CD4-positive, alpha-beta T cell treated with Interleukin-15 for 1 hour (primary cell): ENCODE measurements at regions not wholly inside any gene's neighbourhood (a gene's known extent, or its start where the extent isn't known, plus 50 kb on each side); places are given as distances from the start of the nearest gene placed in this dataset.
"Not testable (repeated sequence)": the region's sequence is repeated elsewhere in the genome, so short reads cannot be mapped to it uniquely, and the experiment has no call there.

Experiments used
- DNase-seq: peaks from one replicate; pipeline ENCODE4 v3.0.0-alpha.2; 2020

- no peak for DNase-seq
Observed at GRCh38 chr7:64469673-64470072, 93.2 kb downstream of the ZNF680 start.

- DNase-seq: no peak
Observed at GRCh38 chr7:64465551-64465950, 97.3 kb downstream of the ZNF680 start.

GRCh38 chr7:64463636-64464375, 99.1 kb downstream of the ZNF680 start:
- DNase-seq: peak; percentile 19

- not testable (repeated sequence) for DNase-seq
Observed at GRCh38 chr7:64459858-64460257, 103.0 kb downstream of the ZNF680 start.

- DNase-seq: no peak
Observed at GRCh38 chr7:64433590-64433989, 119.8 kb downstream of the ZNF736 start.

- no peak for DNase-seq
Observed at GRCh38 chr7:64431838-64432237, 118.1 kb downstream of the ZNF736 start.

- no peak for DNase-seq
Observed at GRCh38 chr7:64429232-64429631, 115.5 kb downstream of the ZNF736 start.

- not testable (repeated sequence) for DNase-seq
Observed at GRCh38 chr7:64425436-64425835, 111.7 kb downstream of the ZNF736 start.

- DNase-seq: no peak
Observed at GRCh38 chr7:64407148-64407547, 93.4 kb downstream of the ZNF736 start.
